H1 (cell line): ENCODE measurements at regions not wholly inside any gene's neighbourhood (a gene's known extent, or its start where the extent isn't known, plus 50 kb on each side); places are given as distances from the start of the nearest gene placed in this dataset.

Experiments used
- CREB1 ChIP-seq: IDR thresholded peaks from 2 replicates; pipeline ENCODE4 v1.6.1; 2012; ENCODE audit warnings: inconsistent platforms
- POLR2AphosphoS5 ChIP-seq: IDR thresholded peaks from 2 replicates; pipeline ENCODE4 v1.6.1; 2011; ENCODE audit warnings: low read depth, low read length
- SRF ChIP-seq: IDR thresholded peaks from 2 replicates; pipeline ENCODE4 v1.6.1; 2011; ENCODE audit warnings: mild to moderate bottlenecking, low read depth, low read length, moderate library complexity
- TBP ChIP-seq: IDR thresholded peaks from 2 replicates; pipeline ENCODE4 v1.6.1; 2011; ENCODE audit warnings: low read depth, low read length, improper control_type of control experiment

GRCh38 chr5:118060833-118061232, 927.5 kb downstream of the DTWD2 start (continued):
- TF ChIP-seq TBP: no peak
- TF ChIP-seq POLR2AphosphoS5: no peak
- no peak for TF ChIP-seq CREB1
- TF ChIP-seq SRF: no peak
